ENCODE measurements at regions not wholly inside any gene's neighbourhood (a gene's known extent, or its start where the extent isn't known, plus 50 kb on each side); places are given as distances from the start of the nearest gene placed in this dataset.

GRCh38 chr12:58367041-58367440 lies 425.7 kb downstream of the ATP23 start:
- no peak for TF ChIP-seq CTCF (IDR thresholded peaks at IDR 0.05; ENCODE audit: low read depth, low read length, poor library complexity, severe bottlenecking)
- TF ChIP-seq EZH2phosphoT487 (IDR thresholded peaks at IDR 0.05; ENCODE audit: borderline replicate concordance, low read length) = no peak

Data from DOHH2 (cell line).